HAP-1 (cell line): ENCODE measurements at regions not wholly inside any gene's neighbourhood (a gene's known extent, or its start where the extent isn't known, plus 50 kb on each side); places are given as distances from the start of the nearest gene placed in this dataset.

Experiments
- DNase-seq, 2 experiments: peaks; one replicate each; pipeline ENCODE4 v3.0.0-alpha.2; 2016 to 2020; ENCODE audit warnings: low spot score in 2 of 2
- H3K27me3 ChIP-seq: fragments of 250-450 bp; sonication (Bioruptor Pico); 2 replicates; pipeline ENCODE4 v1.5.1; 2020; ENCODE audit warnings: low read depth, mild to moderate bottlenecking, moderate library complexity
- H3K36me3 ChIP-seq: fragments of 250-450 bp; sonication (Bioruptor Pico); replicated peaks from 2 replicates; pipeline ENCODE4 v1.5.1; 2020; ENCODE audit warnings: mild to moderate bottlenecking
- H3K4me1 ChIP-seq: fragments of 250-450 bp; sonication (Bioruptor Pico); 2 replicates; pipeline ENCODE4 v1.5.1; 2020; ENCODE audit warnings: mild to moderate bottlenecking
- H3K4me3 ChIP-seq: fragments of 250-450 bp; sonication (Bioruptor Pico); 2 replicates; pipeline ENCODE4 v1.5.1; 2020; ENCODE audit warnings: mild to moderate bottlenecking, moderate library complexity
- H3K9me3 ChIP-seq: fragments of 250-450 bp; sonication (Bioruptor Pico); 2 replicates; pipeline ENCODE4 v1.5.1; 2020; ENCODE audit warnings: mild to moderate bottlenecking, moderate library complexity
- in situ Hi-C: fragments of 300-500 bp; cut with MboI; formaldehyde crosslinking; loops from 3 replicates; pipeline ENCODE4 v1.14.3; 2020; ENCODE audit warnings: low sequenced_read_pairs, inconsistent platforms, mixed read lengths

GRCh38 chr9:13396418-13396817, 116.9 kb upstream of the MPDZ start:
- H3K4me1 ChIP-seq: no peaks in the 10 kb centered on the region
- no peak overlapping the region for H3K4me3 ChIP-seq
- in situ Hi-C loops: no loop called here
- no peaks in the 10 kb centered on the region for H3K36me3 ChIP-seq
- H3K27me3 ChIP-seq: no peaks in the 10 kb centered on the region
- no peaks in the 10 kb centered on the region; the same call in 1 of the 2 replicates for H3K9me3 ChIP-seq
- DNase-seq: no peak

- no peaks in the 10 kb centered on the region for H3K4me1 ChIP-seq
- H3K9me3 ChIP-seq: peaks cover 3% of the 10 kb centered on the region; the same call in 1 of the 2 replicates
- no peaks in the 10 kb centered on the region for H3K36me3 ChIP-seq
- in situ Hi-C loops: no loop called here
- H3K27me3 ChIP-seq: no peaks in the 10 kb centered on the region
- no peak overlapping the region for H3K4me3 ChIP-seq
- DNase-seq: no peak
Observed at GRCh38 chr9:13395156-13395555, 115.7 kb upstream of the MPDZ start.

DNA sequence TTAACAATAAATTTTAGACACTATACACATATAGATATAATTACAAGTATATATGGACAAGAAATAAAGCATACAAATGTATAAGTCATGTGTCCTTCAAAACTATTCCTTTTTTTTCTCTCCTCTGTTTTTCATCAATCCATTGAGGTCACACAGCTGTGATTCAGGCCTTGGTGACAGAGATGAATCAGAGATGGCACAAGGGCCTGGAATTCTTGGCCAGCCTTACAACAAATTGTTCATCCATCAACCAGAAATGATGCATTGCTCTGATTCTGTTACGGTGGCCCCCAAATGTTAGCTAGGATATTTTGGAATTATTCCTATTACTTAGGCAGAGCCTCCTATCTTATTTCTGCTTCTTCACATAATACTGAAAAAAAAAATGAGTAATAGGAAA, 108.7 kb upstream of the MPDZ start:
- DNase-seq: no peak
- Histone ChIP-seq H3K9me3 (peaks cover 6% of the 10 kb centered on the region; the same call in 1 of the 2 replicates), H3K27me3 (no peaks in the 10 kb centered on the region), H3K36me3 (no peaks in the 10 kb centered on the region), H3K4me1 (no peaks in the 10 kb centered on the region), H3K4me3 (no peak overlapping the region)
- in situ Hi-C loops: no loop called here

- DNase-seq: no peak
- Histone ChIP-seq H3K4me3 (no peak overlapping the region), H3K9me3 (peaks cover 6% of the 10 kb centered on the region; the same call in 1 of the 2 replicates), H3K4me1 (no peaks in the 10 kb centered on the region), H3K27me3 (no peaks in the 10 kb centered on the region), H3K36me3 (no peaks in the 10 kb centered on the region)
- in situ Hi-C loops: no loop called here
Observed at GRCh38 chr9:13387734-13388067, 108.2 kb upstream of the MPDZ start.

DNA sequence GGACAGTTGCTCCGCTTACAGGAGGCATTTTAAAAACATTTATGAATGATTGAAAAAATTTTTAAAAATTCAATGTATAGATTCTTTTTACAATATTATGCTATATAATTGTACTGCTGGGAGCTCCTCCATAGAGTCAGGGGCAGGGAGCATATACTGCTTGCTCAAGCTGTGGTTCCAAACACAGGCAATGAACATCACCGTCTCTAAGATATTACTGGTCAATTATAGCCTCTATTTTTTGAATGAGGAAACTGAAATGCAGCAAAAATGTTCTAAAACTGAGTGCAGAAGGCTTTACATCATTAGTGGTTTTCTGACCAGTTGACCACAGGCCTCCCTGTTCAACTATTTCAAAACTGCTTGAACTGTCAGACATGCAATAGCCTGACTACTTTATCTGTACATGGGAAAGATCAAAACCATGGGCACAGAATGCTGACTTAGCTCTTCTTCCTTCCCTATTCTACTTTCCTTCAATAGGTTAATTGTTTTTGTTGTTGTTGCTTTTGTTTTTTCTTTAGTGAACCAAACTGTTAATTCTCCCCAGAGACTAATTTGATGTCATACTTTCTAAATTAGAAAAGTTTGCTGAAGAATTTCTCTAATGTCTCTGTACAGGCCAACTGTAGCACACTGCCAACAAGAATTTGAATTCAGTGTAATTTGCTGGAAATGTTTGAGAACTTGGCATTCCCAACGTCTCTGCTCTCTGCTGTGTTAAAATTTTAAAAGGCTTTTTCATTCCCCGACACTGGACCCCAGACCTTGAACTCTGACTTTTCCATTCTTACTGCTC, 107.6 kb upstream of the MPDZ start:
- Histone ChIP-seq H3K36me3 (no peaks in the 10 kb centered on the region), H3K4me3 (no peak overlapping the region), H3K27me3 (no peaks in the 10 kb centered on the region), H3K9me3 (peaks cover 6% of the 10 kb centered on the region; the same call in 1 of the 2 replicates), H3K4me1 (no peaks in the 10 kb centered on the region)
- in situ Hi-C loops: no loop called here
- no peak for DNase-seq

GRCh38 chr9:13386316-13386715, 106.8 kb upstream of the MPDZ start:
- Histone ChIP-seq H3K4me3 (no peak overlapping the region), H3K36me3 (no peaks in the 10 kb centered on the region), H3K4me1 (no peaks in the 10 kb centered on the region), H3K9me3 (peaks cover 6% of the 10 kb centered on the region; the same call in 1 of the 2 replicates), H3K27me3 (no peaks in the 10 kb centered on the region)
- in situ Hi-C loops: no loop called here
- DNase-seq: no peak

DNA sequence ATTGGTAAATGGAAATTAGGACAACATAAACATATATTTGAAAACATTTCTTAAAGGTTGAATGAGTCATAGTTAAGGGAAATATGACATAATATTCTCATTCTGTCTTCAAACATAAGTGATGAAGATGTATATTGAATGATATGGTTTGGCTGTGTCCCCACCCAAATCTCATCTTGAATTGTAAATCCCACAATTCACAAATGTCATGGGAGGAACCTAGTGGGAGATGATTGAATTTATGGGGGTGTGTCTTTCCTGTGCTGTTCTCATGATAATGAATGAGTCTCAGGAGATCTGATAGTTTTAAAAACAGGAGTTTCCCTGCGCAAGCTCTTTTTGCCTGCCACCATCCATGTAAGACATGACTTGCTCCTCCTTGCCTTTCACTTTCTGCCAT, 104.4 kb upstream of the MPDZ start:
- Histone ChIP-seq H3K27me3 (no peaks in the 10 kb centered on the region), H3K4me1 (no peaks in the 10 kb centered on the region), H3K36me3 (no peaks in the 10 kb centered on the region), H3K9me3 (no peaks in the 10 kb centered on the region), H3K4me3 (no peak overlapping the region)
- no peak for DNase-seq
- in situ Hi-C loops: no loop called here

DNA sequence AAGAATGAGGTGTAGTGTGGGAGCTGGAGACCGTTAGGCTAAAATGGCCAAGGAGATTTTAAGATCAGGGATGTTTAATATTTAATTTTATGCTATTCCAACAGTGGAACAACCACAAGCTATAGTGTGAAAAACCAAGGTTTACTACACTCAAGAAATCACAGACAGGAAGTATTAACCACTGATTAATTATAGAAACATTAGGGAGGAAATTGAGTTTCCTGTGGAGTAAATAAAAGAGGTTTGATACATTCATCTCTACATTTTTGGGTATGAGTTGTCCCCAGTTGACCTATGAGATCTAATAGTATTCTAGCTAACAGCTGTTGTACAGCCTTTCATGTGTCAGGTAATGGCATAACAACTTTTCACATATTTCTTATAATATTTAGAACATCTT, 103.7 kb upstream of the MPDZ start:
- no peaks in the 10 kb centered on the region for H3K27me3 ChIP-seq
- H3K36me3 ChIP-seq: no peaks in the 10 kb centered on the region
- no peak for DNase-seq
- no peak overlapping the region for H3K4me3 ChIP-seq
- H3K4me1 ChIP-seq: no peaks in the 10 kb centered on the region
- no peaks in the 10 kb centered on the region for H3K9me3 ChIP-seq
- in situ Hi-C loops: no loop called here

DNA sequence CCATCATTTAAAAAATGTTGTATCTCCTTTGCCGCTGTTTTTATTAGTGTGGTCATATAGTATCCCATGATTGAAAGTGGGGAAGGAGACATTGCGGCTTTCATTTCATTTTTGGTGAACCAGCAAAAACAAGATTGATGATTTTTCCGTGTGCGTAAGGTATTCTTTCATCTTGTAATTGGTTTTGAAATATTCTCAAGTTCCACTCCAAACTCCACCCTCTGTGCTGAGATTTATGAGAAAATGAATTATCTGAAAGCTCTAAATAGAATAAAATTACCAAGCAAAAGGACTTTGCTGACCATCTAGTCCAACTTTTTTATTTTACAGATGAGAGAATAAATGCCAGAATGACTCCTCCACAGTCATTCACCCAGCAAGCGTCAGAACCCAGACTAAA, 103.1 kb upstream of the MPDZ start:
- no peak for DNase-seq
- Histone ChIP-seq H3K4me1 (no peaks in the 10 kb centered on the region), H3K27me3 (no peaks in the 10 kb centered on the region), H3K36me3 (no peaks in the 10 kb centered on the region), H3K4me3 (no peak overlapping the region), H3K9me3 (no peaks in the 10 kb centered on the region)
- in situ Hi-C loops: no loop called here

GRCh38 chr9:13380903-13381302, 101.4 kb upstream of the MPDZ start:
- no peak for DNase-seq
- Histone ChIP-seq H3K27me3 (no peaks in the 10 kb centered on the region), H3K4me3 (no peak overlapping the region), H3K4me1 (no peaks in the 10 kb centered on the region), H3K36me3 (no peaks in the 10 kb centered on the region), H3K9me3 (no peaks in the 10 kb centered on the region)
- in situ Hi-C loops: no loop called here

- DNase-seq: no peak
- Histone ChIP-seq H3K9me3 (no peaks in the 10 kb centered on the region), H3K4me3 (no peak overlapping the region), H3K4me1 (no peaks in the 10 kb centered on the region), H3K36me3 (no peaks in the 10 kb centered on the region), H3K27me3 (no peaks in the 10 kb centered on the region)
- in situ Hi-C loops: no loop called here
Observed at GRCh38 chr9:13378154-13378553, 98.7 kb upstream of the MPDZ start.

DNA sequence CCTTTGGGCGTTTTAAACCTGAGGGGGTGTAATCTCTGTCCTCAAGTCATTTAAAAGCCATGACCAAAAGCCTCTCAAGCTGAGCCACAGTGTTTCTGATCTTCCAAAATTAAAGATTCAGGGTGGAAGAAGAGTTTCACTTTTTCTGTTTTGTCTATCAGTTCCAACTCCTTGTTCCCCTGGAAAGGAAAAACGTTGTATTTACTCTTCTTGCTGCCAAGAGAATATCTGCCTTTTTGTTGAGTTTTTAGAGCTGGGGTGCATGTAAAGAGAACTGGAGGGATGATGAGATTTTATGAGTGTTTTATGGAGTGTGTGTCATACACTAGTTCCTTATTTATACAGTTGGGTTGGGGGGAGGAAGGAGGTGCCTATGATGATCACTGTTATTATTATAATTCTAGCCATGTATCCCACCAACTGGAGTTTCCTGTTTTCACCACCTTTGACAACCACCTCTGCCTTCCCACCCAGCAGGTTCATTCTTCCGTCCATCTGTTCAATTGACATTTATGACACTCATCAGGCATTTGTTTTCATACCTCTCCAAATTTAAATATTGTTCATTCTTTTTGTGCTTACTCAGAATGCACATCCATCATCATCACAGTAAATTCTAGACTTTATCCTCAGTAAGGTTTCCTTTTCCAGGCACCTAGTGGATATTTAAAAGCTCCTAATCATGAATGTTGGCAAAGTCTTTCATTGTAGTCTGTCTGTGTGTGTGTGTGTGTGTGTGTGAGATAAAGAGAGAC, 97.9 kb upstream of the MPDZ start:
- H3K4me3 ChIP-seq: no peak overlapping the region
- no peaks in the 10 kb centered on the region for H3K27me3 ChIP-seq
- in situ Hi-C loops: no loop called here
- no peaks in the 10 kb centered on the region for H3K9me3 ChIP-seq
- no peak for DNase-seq
- H3K4me1 ChIP-seq: no peaks in the 10 kb centered on the region
- no peaks in the 10 kb centered on the region for H3K36me3 ChIP-seq

DNA sequence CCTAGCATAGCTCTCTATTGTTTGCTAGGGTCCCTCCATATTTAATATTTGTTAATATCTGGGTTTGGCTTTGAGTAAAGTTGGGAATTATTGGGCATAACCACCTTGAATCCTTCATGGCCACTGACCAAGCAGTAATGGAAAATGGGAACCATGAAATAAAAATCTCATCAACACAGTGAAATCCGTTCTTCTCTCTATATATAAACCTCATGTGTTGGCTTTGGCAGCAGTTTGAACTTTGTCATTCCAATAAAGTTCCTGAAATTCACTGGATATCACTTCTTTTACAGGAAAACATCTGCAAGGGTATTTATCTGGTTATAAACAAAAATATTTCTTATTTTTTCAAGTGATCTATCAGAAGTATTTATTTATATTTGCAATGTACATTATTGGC, 93.0 kb upstream of the MPDZ start:
- H3K4me3 ChIP-seq: no peak overlapping the region
- DNase-seq: no peak
- in situ Hi-C loops: no loop called here
- H3K4me1 ChIP-seq: no peaks in the 10 kb centered on the region
- no peaks in the 10 kb centered on the region for H3K27me3 ChIP-seq
- no peaks in the 10 kb centered on the region for H3K9me3 ChIP-seq
- H3K36me3 ChIP-seq: no peaks in the 10 kb centered on the region

GRCh38 chr9:13369431-13369830, 89.9 kb upstream of the MPDZ start:
- Histone ChIP-seq H3K4me3 (no peak overlapping the region), H3K36me3 (no peaks in the 10 kb centered on the region), H3K4me1 (no peaks in the 10 kb centered on the region), H3K9me3 (no peaks in the 10 kb centered on the region), H3K27me3 (no peaks in the 10 kb centered on the region)
- DNase-seq: no peak
- in situ Hi-C loops: no loop called here
